ENCODE measurements at regions not wholly inside any gene's neighbourhood (a gene's known extent, or its start where the extent isn't known, plus 50 kb on each side); places are given as distances from the start of the nearest gene placed in this dataset.

- no peaks in the 10 kb centered on the region for H3K36me3 Mint-ChIP-seq (ENCODE audit: low read depth)
- ATAC-seq (ENCODE audit: poor library complexity), result no peak
Measured at GRCh38 chrX:15915959-15916703, 61.5 kb upstream of the AP1S2 start.

GRCh38 chrX:15914486-15914885 lies 59.9 kb upstream of the AP1S2 start:
- ChIA-PET POLR2A (no interaction called here), CTCF (no interaction called here)
- Histone ChIP-seq H3K36me3 (ENCODE audit: insufficient read depth, low read length) (no peaks in the 10 kb centered on the region), H3K9me3 (ENCODE audit: control insufficient read depth in 1 of 2, insufficient read depth in 1 of 2, low read length in 2 of 2) (no peaks in the 10 kb centered on the region), H3K27ac (ENCODE audit: low read depth in 1 of 2, low read length in 2 of 2) (no peak overlapping the region), H3K4me1 (ENCODE audit: insufficient read depth, low read length) (no peaks in the 10 kb centered on the region), H3K27me3 (ENCODE audit: control insufficient read depth in 1 of 2, insufficient read depth in 2 of 2, low read length in 2 of 2) (peaks cover 0 to 2% of the 10 kb centered on the region in 2 experiments), H3K4me3 (ENCODE audit: low read length) (no peak overlapping the region)
- intact Hi-C loops (cut with DNase I, micrococcal nuclease), result no loop called here
- Mint-ChIP-seq H3K4me3 (no peak overlapping the region), H3K27me3 (no peaks in the 10 kb centered on the region), H3K9me3 (no peaks in the 10 kb centered on the region), H3K27ac (no peak overlapping the region), H3K36me3 (ENCODE audit: low read depth) (no peaks in the 10 kb centered on the region), H3K4me1 (ENCODE audit: low read depth) (no peaks in the 10 kb centered on the region)
- DNase-seq (no peak), ATAC-seq (ENCODE audit: poor library complexity) (no peak)
- no peak for TF ChIP-seq CTCF (IDR thresholded peaks at IDR 0.05)

More at GRCh38 chrX:15915959-15916703, 61.5 kb upstream of the AP1S2 start:
- no peak for TF ChIP-seq CTCF (IDR thresholded peaks at IDR 0.05)
- Histone ChIP-seq H3K4me3 (ENCODE audit: low read length) (no peak overlapping the region), H3K9me3 (ENCODE audit: control insufficient read depth in 1 of 2, insufficient read depth in 1 of 2, low read length in 2 of 2) (no peaks in the 10 kb centered on the region), H3K27me3 (ENCODE audit: control insufficient read depth in 1 of 2, insufficient read depth in 2 of 2, low read length in 2 of 2) (peaks cover 0 to 2% of the 10 kb centered on the region in 2 experiments), H3K27ac (ENCODE audit: low read depth in 1 of 2, low read length in 2 of 2) (no peak overlapping the region), H3K4me1 (ENCODE audit: insufficient read depth, low read length) (no peaks in the 10 kb centered on the region), H3K36me3 (ENCODE audit: insufficient read depth, low read length) (no peaks in the 10 kb centered on the region)
- Mint-ChIP-seq H3K27ac (no peak overlapping the region), H3K9me3 (no peaks in the 10 kb centered on the region), H3K4me1 (ENCODE audit: low read depth) (no peaks in the 10 kb centered on the region), H3K4me3 (no peak overlapping the region), H3K27me3 (no peaks in the 10 kb centered on the region)
- intact Hi-C loops (cut with DNase I, micrococcal nuclease), result no loop called here
- CTCF ChIA-PET, result no interaction called here
- DNase-seq, result peak in 2 of 14 experiments; percentile 11 to 13
- POLR2A ChIA-PET, result no interaction called here

- H3K36me3 ChIP-seq (ENCODE audit: insufficient read depth, low read length), result no peaks in the 10 kb centered on the region
- no peaks in the 10 kb centered on the region for H3K4me1 ChIP-seq (ENCODE audit: insufficient read depth, low read length)
- H3K27ac Mint-ChIP-seq, result no peak overlapping the region
Measured at GRCh38 chrX:15913146-15913545, 58.5 kb upstream of the AP1S2 start.

More at GRCh38 chrX:15913146-15913545, 58.5 kb upstream of the AP1S2 start:
- DNase-seq (no peak), ATAC-seq (ENCODE audit: poor library complexity) (no peak)
- POLR2A ChIA-PET, result no interaction called here
- Histone ChIP-seq H3K27me3 (ENCODE audit: control insufficient read depth in 1 of 2, insufficient read depth in 2 of 2, low read length in 2 of 2) (peaks cover 0 to 2% of the 10 kb centered on the region in 2 experiments), H3K27ac (ENCODE audit: low read depth in 1 of 2, low read length in 2 of 2) (no peak overlapping the region), H3K4me3 (ENCODE audit: low read length) (no peak overlapping the region), H3K9me3 (ENCODE audit: control insufficient read depth in 1 of 2, insufficient read depth in 1 of 2, low read length in 2 of 2) (no peaks in the 10 kb centered on the region)
- intact Hi-C loops (cut with DNase I, micrococcal nuclease), result no loop called here
- Mint-ChIP-seq H3K4me3 (no peak overlapping the region), H3K9me3 (no peaks in the 10 kb centered on the region), H3K36me3 (ENCODE audit: low read depth) (no peaks in the 10 kb centered on the region), H3K27me3 (no peaks in the 10 kb centered on the region), H3K4me1 (ENCODE audit: low read depth) (no peaks in the 10 kb centered on the region)
- TF ChIP-seq CTCF (IDR thresholded peaks at IDR 0.05), result no peak
- CTCF ChIA-PET, result no interaction called here
